SK-N-SH (cell line): ENCODE measurements at regions not wholly inside any gene's neighbourhood (a gene's known extent, or its start where the extent isn't known, plus 50 kb on each side); places are given as distances from the start of the nearest gene placed in this dataset.

Source experiments
- CTCF ChIA-PET: fragments of 300-600, 350-600 bp; formaldehyde crosslinking; extraction: SDS; loops from one replicate; lab custom pipeline; 2021; lab: Yijun Ruan, JAX
- POLR2A ChIA-PET: fragments of 350-600 bp; sonication (Branson Sonifier 250); formaldehyde crosslinking; extraction: SDS; loops from one replicate; lab custom pipeline; 2020; ENCODE audit warnings: antibody characterized with exemption, inconsistent platforms; lab: Yijun Ruan, JAX
- DNase-seq: peaks from one replicate; pipeline ENCODE4 v3.0.0; 2012
- H2AFZ ChIP-seq: fragments of 200-600 bp; sonication (generic); 2 replicates; pipeline ENCODE4 v1.8.1; 2016; ENCODE audit warnings: antibody characterized with exemption, mild to moderate bottlenecking, low read depth
- H3F3A ChIP-seq: fragments of 200-600 bp; sonication (generic); replicated peaks from 2 replicates; pipeline ENCODE3; 2016; ENCODE audit warnings: antibody characterized with exemption, mild to moderate bottlenecking; ENCODE audit not compliant: insufficient read depth
- H3K27ac ChIP-seq, 2 experiments: fragments of 200-500 bp in 1 of 2; fragments of 200-600 bp in 1 of 2; sonication (Bioruptor generic) in 1 of 2; sonication (generic), shearing (Covaris generic) in 1 of 2; 2 replicates each; pipeline versions ENCODE4 v1.5.1 to v1.6.1; 2014 to 2016; ENCODE audit warnings: low read depth in 2 of 2, inconsistent platforms in 1 of 2, low read length in 1 of 2, mild to moderate bottlenecking in 1 of 2, mixed read lengths in 1 of 2
- H3K27me3 ChIP-seq: fragments of 200-600 bp; sonication (generic), shearing (Covaris generic); 2 replicates; pipeline ENCODE4 v1.6.1; 2016; ENCODE audit warnings: mixed run types; ENCODE audit not compliant: insufficient read depth
- H3K36me3 ChIP-seq, 2 experiments: fragments of 200-500 bp in 1 of 2; fragments of 200-600 bp in 1 of 2; sonication (Bioruptor generic) in 1 of 2; sonication (generic) in 1 of 2; replicated peaks in 1 of 2; 2 replicates each; pipeline versions ENCODE3 to v1.5.1; 2014 to 2016; ENCODE audit warnings: low read length in 1 of 2, mild to moderate bottlenecking in 1 of 2; ENCODE audit not compliant: insufficient read depth in 2 of 2, control insufficient read depth in 1 of 2
- H3K4me1 ChIP-seq, 2 experiments: fragments of 200-500 bp in 1 of 2; fragments of 200-600 bp in 1 of 2; sonication (Bioruptor generic) in 1 of 2; sonication (generic), shearing (Covaris generic) in 1 of 2; 2 replicates each; pipeline versions ENCODE4 v1.5.1 to v1.6.1; 2014 to 2016; ENCODE audit warnings: low read depth in 1 of 2, low read length in 1 of 2, mixed run types in 1 of 2; ENCODE audit not compliant: insufficient read depth in 2 of 2, control insufficient read depth in 1 of 2
- H3K4me2 ChIP-seq: fragments of 200-600 bp; sonication (generic), shearing (Covaris generic); 2 replicates; pipeline ENCODE4 v1.6.1; 2017; ENCODE audit warnings: mixed run types
- H3K4me3 ChIP-seq, 2 experiments: fragments of 200-500 bp in 1 of 2; fragments of 200-600 bp in 1 of 2; sonication (Bioruptor generic) in 1 of 2; sonication (generic), shearing (Covaris generic) in 1 of 2; 2 replicates each; pipeline versions ENCODE4 v1.5.1 to v1.8.1; 2014 to 2016; ENCODE audit warnings: low read depth in 2 of 2, inconsistent platforms in 1 of 2, low read length in 1 of 2, mild to moderate bottlenecking in 1 of 2, mixed read lengths in 1 of 2, moderate library complexity in 1 of 2
- H3K79me2 ChIP-seq: fragments of 200-600 bp; sonication (generic); 2 replicates; pipeline ENCODE4 v1.8.1; 2017; ENCODE audit warnings: mild to moderate bottlenecking; ENCODE audit not compliant: insufficient read depth
- H3K9ac ChIP-seq: fragments of 200-600 bp; sonication (generic); 2 replicates; pipeline ENCODE4 v1.6.1; 2017; ENCODE audit warnings: mixed run types
- H3K9me2 ChIP-seq: fragments of 200-600 bp; sonication (generic); 2 replicates; pipeline ENCODE4 v1.6.1; 2017; ENCODE audit warnings: mixed run types
- H3K9me3 ChIP-seq: fragments of 200-600 bp; sonication (generic); 2 replicates; pipeline ENCODE4 v1.6.1; 2017; ENCODE audit warnings: mixed run types, mild to moderate bottlenecking, moderate library complexity
- H4K20me1 ChIP-seq: fragments of 200-600 bp; sonication (generic); 2 replicates; pipeline ENCODE4 v1.6.1; 2017; ENCODE audit warnings: mild to moderate bottlenecking, mixed run types; ENCODE audit not compliant: insufficient read depth
- ELF1 ChIP-seq: IDR thresholded peaks from 2 replicates; pipeline ENCODE4 v1.4.0; 2012
- EP300 ChIP-seq, 2 experiments: IDR thresholded peaks; 2 replicates each; pipeline versions ENCODE4 v1.4.0 to v1.6.1; 2012; ENCODE audit warnings: borderline replicate concordance in 1 of 2, low read depth in 1 of 2, low read length in 1 of 2
- EZH2phosphoT487 ChIP-seq: fragments of 200-600 bp; sonication (generic); IDR thresholded peaks from 2 replicates; pipeline ENCODE4 v1.6.1; 2017; ENCODE audit warnings: low read depth, mixed run types, mild to moderate bottlenecking, antibody characterized with exemption, moderate library complexity, borderline replicate concordance
- FOSL2 ChIP-seq: IDR thresholded peaks from 2 replicates; pipeline ENCODE4 v1.4.0; 2012; ENCODE audit warnings: low read depth, mild to moderate bottlenecking, moderate library complexity, borderline replicate concordance
- MXI1 ChIP-seq: IDR thresholded peaks from 2 replicates; pipeline ENCODE4 v1.6.1; 2012; ENCODE audit warnings: mild to moderate bottlenecking, low read depth, low read length, improper control_type of control experiment
- NFIC ChIP-seq: IDR thresholded peaks from 2 replicates; pipeline ENCODE4 v1.4.0; 2012; ENCODE audit warnings: borderline replicate concordance
- POLR2AphosphoS5 ChIP-seq: IDR thresholded peaks from 2 replicates; pipeline ENCODE4 v1.6.1; 2012; ENCODE audit warnings: low read depth, low read length
- RCOR1 ChIP-seq: fragments of 150-350 bp; IDR thresholded peaks from 2 replicates; pipeline ENCODE4 v1.6.1; 2017; ENCODE audit warnings: antibody characterized with exemption, low read length
- RXRA ChIP-seq: IDR thresholded peaks from 2 replicates; pipeline ENCODE4 v1.4.0; 2012; ENCODE audit warnings: low read depth, mild to moderate bottlenecking, borderline replicate concordance
- TAF1 ChIP-seq: IDR thresholded peaks from 2 replicates; pipeline ENCODE4 v1.6.1; 2012; ENCODE audit warnings: low read depth, mild to moderate bottlenecking, low read length, moderate library complexity, borderline replicate concordance
- TCF12 ChIP-seq: IDR thresholded peaks from 2 replicates; pipeline ENCODE4 v1.4.0; 2012
- YY1 ChIP-seq: IDR thresholded peaks from 2 replicates; pipeline ENCODE4 v1.4.0; 2012; ENCODE audit warnings: low read depth, mild to moderate bottlenecking
- WGBS: methylation state at CpG from one replicate; pipeline ENCODE4 v1.1.6; 2017; ENCODE audit warnings: low lambda C conversion rate; 5-methylcytosine and 5-hydroxymethylcytosine counted together
- TF ChIP-seq, protein P1 (sequence below): IDR thresholded peaks from 2 replicates; pipeline ENCODE4; 2012
- TF ChIP-seq, protein P2 (sequence below): IDR thresholded peaks from 2 replicates; pipeline ENCODE4 v1.4.0; 2012; ENCODE audit warnings: low read depth, borderline replicate concordance
- TF ChIP-seq, protein P3 (sequence below): fragments of 150-350 bp; IDR thresholded peaks from 2 replicates; pipeline ENCODE4 v1.6.1; 2016; ENCODE audit warnings: mild to moderate bottlenecking, low read depth, low read length
- TF ChIP-seq, protein P4 (sequence below): fragments of 200-600 bp; sonication (generic); IDR thresholded peaks from 2 replicates; pipeline ENCODE4 v1.6.1; 2017; ENCODE audit warnings: antibody characterized with exemption, mild to moderate bottlenecking, moderate library complexity
- TF ChIP-seq, protein P5 (sequence below): IDR thresholded peaks from 2 replicates; pipeline ENCODE4 v1.6.1; 2012; ENCODE audit warnings: mild to moderate bottlenecking, low read depth, low read length, moderate library complexity

DNA sequence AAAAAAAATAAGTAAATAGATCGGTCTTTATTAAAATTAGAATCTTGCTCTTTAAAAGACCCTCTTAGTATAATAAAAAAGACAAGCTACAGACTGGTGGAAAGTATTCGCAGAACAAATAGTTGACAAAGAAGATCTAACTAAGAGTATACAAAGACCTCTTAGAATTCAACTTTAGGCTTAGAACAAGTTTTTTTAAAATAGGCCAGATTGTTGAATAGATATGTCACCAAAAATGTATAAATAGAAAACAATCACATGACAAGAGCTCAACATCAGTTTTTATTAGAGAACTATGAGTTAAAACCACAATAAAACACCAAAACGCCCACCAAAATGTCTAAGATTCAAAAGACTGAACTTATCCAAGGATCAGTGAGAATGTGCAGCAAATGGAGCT lies 632.7 kb upstream of the PTCHD4 start (continued):
- TF ChIP-seq, protein P1, sequence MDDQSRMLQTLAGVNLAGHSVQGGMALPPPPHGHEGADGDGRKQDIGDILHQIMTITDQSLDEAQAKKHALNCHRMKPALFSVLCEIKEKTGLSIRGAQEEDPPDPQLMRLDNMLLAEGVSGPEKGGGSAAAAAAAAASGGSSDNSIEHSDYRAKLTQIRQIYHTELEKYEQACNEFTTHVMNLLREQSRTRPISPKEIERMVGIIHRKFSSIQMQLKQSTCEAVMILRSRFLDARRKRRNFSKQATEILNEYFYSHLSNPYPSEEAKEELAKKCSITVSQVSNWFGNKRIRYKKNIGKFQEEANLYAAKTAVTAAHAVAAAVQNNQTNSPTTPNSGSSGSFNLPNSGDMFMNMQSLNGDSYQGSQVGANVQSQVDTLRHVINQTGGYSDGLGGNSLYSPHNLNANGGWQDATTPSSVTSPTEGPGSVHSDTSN: no peak
- TF ChIP-seq FOSL2 (no peak), YY1 (no peak)

DNA sequence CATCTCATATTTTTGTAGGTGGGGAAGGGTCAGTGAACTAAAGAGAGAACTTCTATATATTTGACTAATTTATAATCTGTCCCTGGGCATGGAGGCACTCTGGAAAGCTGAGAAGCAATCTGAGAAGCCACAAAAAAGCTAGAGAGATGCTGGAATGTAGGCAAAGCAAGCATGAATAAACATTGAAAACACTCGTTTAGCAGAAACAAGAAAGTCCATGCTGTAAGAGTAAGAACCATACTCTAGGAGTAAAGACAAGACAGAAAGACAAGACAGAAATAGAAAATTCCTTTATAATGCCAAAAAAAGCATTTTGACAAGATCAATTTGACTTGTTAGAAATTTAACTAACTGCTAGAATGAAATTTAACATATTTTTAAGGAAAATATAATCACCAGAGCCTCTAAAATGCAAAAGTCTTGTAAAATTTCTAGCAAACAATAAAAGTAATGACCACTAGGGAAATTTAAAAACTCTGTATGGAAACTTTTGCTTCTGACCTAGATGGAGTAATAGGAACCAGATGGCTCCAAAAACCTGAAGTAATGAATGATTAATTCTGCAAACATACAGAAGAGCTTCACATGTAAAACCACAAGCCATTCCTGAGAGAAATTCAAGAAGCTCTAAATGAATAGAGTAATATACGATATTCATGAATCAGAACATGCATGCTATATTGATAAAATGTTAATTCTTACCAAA lies 625.7 kb upstream of the PTCHD4 start:
- Histone ChIP-seq H3K4me1 (no peaks in the 10 kb centered on the region; a peak in 1 of 4 replicates), H3K9me3 (no peaks in the 10 kb centered on the region), H3K9ac (no peak overlapping the region), H3K9me2 (no peaks in the 10 kb centered on the region), H3K27me3 (no peaks in the 10 kb centered on the region), H3K27ac (peak overlapping the region; percentile 25 to 79; a peak in 3 of 4 replicates), H3F3A (peaks cover 8% of the 10 kb centered on the region), H3K36me3 (no peaks in the 10 kb centered on the region), H3K79me2 (no peaks in the 10 kb centered on the region), H3K4me2 (peak overlapping the region; percentile 63; the same call in 1 of the 2 replicates), H3K4me3 (peak overlapping the region in 1 of 2 experiments; percentile 0; a peak in 1 of 4 replicates), H2AFZ (no peak overlapping the region), H4K20me1 (no peaks in the 10 kb centered on the region)
- ChIA-PET POLR2A (no interaction called here), CTCF (interaction anchor here (1.6 kb wide), 1 partner anchor 14 kb away, joined by 6 read pairs; no protein-coding TSS in a partner anchor)
- peak; percentile 3 for DNase-seq
- TF ChIP-seq, protein P2, sequence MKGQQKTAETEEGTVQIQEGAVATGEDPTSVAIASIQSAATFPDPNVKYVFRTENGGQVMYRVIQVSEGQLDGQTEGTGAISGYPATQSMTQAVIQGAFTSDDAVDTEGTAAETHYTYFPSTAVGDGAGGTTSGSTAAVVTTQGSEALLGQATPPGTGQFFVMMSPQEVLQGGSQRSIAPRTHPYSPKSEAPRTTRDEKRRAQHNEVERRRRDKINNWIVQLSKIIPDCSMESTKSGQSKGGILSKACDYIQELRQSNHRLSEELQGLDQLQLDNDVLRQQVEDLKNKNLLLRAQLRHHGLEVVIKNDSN: no peak
- TF ChIP-seq MXI1 (no peak), ELF1 (no peak), RCOR1 (no peak), TCF12 (peak; percentile 91), EZH2phosphoT487 (no peak), NFIC (no peak), EP300 (IDR thresholded peaks at IDR 0.05; ENCODE audit: borderline replicate concordance in 1 of 2, low read depth in 1 of 2, low read length in 1 of 2) (no peak), POLR2AphosphoS5 (no peak), FOSL2 (peak; percentile 26; the same call in 1 of the 2 replicates), RXRA (no peak), TAF1 (no peak)
- TF ChIP-seq, protein P1: 0 out of 2 replicates have a peak, but pooled peaks have one; percentile 22
- TF ChIP-seq, protein P3, sequence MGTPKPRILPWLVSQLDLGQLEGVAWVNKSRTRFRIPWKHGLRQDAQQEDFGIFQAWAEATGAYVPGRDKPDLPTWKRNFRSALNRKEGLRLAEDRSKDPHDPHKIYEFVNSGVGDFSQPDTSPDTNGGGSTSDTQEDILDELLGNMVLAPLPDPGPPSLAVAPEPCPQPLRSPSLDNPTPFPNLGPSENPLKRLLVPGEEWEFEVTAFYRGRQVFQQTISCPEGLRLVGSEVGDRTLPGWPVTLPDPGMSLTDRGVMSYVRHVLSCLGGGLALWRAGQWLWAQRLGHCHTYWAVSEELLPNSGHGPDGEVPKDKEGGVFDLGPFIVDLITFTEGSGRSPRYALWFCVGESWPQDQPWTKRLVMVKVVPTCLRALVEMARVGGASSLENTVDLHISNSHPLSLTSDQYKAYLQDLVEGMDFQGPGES: no peak
- TF ChIP-seq, protein P4, sequence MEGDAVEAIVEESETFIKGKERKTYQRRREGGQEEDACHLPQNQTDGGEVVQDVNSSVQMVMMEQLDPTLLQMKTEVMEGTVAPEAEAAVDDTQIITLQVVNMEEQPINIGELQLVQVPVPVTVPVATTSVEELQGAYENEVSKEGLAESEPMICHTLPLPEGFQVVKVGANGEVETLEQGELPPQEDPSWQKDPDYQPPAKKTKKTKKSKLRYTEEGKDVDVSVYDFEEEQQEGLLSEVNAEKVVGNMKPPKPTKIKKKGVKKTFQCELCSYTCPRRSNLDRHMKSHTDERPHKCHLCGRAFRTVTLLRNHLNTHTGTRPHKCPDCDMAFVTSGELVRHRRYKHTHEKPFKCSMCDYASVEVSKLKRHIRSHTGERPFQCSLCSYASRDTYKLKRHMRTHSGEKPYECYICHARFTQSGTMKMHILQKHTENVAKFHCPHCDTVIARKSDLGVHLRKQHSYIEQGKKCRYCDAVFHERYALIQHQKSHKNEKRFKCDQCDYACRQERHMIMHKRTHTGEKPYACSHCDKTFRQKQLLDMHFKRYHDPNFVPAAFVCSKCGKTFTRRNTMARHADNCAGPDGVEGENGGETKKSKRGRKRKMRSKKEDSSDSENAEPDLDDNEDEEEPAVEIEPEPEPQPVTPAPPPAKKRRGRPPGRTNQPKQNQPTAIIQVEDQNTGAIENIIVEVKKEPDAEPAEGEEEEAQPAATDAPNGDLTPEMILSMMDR: peak; percentile 51
- TF ChIP-seq, protein P5, sequence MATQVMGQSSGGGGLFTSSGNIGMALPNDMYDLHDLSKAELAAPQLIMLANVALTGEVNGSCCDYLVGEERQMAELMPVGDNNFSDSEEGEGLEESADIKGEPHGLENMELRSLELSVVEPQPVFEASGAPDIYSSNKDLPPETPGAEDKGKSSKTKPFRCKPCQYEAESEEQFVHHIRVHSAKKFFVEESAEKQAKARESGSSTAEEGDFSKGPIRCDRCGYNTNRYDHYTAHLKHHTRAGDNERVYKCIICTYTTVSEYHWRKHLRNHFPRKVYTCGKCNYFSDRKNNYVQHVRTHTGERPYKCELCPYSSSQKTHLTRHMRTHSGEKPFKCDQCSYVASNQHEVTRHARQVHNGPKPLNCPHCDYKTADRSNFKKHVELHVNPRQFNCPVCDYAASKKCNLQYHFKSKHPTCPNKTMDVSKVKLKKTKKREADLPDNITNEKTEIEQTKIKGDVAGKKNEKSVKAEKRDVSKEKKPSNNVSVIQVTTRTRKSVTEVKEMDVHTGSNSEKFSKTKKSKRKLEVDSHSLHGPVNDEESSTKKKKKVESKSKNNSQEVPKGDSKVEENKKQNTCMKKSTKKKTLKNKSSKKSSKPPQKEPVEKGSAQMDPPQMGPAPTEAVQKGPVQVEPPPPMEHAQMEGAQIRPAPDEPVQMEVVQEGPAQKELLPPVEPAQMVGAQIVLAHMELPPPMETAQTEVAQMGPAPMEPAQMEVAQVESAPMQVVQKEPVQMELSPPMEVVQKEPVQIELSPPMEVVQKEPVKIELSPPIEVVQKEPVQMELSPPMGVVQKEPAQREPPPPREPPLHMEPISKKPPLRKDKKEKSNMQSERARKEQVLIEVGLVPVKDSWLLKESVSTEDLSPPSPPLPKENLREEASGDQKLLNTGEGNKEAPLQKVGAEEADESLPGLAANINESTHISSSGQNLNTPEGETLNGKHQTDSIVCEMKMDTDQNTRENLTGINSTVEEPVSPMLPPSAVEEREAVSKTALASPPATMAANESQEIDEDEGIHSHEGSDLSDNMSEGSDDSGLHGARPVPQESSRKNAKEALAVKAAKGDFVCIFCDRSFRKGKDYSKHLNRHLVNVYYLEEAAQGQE: no peak
- 6% methylated on average over 2 of the region's 2 CpGs for WGBS
